GM12801 (cell line): ENCODE measurements at regions not wholly inside any gene's neighbourhood (a gene's known extent, or its start where the extent isn't known, plus 50 kb on each side); places are given as distances from the start of the nearest gene placed in this dataset.

ENCODE experiments used
- TF ChIP-seq, protein P1 (sequence below): IDR thresholded peaks from one replicate; pipeline ENCODE4 v1.5.1; 2011; ENCODE audit warnings: control low read depth; ENCODE audit not compliant: insufficient read length; ENCODE audit errors: extremely low read depth

DNA sequence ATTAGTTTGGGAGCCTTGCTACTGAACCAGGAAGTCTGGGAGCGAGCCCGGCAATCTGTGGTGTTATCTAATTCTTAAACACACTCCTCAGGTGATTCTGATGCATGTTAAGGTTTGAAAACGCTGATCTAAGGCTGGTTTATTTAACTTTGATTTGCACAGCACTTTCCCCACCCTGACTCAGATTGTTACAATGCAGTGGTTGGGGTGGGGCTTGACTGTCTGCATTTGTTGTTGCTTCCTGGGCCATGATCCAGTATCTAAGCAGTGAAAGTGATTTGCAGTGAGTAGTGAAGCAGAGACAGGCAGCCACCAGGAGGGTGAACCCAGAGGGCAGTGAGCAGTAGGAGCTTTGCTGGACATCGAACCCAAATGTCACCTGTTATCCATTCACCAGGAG, 81.6 kb upstream of the ARGLU1 start:
- TF ChIP-seq, protein P1, sequence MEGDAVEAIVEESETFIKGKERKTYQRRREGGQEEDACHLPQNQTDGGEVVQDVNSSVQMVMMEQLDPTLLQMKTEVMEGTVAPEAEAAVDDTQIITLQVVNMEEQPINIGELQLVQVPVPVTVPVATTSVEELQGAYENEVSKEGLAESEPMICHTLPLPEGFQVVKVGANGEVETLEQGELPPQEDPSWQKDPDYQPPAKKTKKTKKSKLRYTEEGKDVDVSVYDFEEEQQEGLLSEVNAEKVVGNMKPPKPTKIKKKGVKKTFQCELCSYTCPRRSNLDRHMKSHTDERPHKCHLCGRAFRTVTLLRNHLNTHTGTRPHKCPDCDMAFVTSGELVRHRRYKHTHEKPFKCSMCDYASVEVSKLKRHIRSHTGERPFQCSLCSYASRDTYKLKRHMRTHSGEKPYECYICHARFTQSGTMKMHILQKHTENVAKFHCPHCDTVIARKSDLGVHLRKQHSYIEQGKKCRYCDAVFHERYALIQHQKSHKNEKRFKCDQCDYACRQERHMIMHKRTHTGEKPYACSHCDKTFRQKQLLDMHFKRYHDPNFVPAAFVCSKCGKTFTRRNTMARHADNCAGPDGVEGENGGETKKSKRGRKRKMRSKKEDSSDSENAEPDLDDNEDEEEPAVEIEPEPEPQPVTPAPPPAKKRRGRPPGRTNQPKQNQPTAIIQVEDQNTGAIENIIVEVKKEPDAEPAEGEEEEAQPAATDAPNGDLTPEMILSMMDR = no peak

DNA sequence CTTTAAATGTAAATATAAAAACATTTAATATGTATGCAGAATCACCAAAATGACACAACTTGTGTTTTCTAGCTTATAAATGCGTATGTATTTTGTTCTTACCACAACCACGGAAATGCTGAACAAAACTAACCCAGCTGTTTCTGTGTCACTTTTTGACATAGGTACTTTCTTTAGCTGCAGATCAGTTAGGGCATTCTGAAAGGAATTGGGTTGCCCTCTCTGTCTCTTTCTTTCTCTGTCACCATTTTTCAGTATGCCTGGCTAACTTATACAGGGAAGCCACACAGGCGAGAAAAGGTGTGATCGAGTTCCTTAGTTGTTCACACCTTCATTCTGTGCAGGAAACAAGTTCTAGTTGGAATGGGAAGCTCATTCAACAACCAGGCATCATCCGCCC, 72.6 kb upstream of the ARGLU1 start:
- TF ChIP-seq, protein P1 = no peak

DNA sequence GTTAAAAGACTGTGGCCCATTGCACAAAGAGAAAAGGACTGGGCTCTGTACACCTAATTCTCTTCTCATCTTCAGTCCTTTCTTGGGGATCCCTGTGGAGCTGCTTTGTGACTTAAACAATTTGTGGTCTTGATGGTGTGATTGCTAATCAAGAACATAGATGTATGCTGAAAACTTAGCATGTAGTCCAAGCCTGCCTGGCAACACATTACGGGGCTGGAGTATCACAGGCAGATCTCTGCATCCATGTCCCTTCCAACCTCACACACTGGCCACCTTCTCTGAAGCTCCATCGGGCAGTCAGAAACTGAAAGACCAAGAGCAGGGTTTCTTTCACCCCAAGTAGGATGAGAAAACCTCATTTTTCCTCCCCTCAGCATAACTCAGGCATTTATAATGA, 69.6 kb upstream of the ARGLU1 start:
- TF ChIP-seq, protein P1 = no peak

- TF ChIP-seq, protein P1 = no peak
These were observed 68.6 kb upstream of the ARGLU1 start for GRCh38 chr13:106636492-106636891.

DNA sequence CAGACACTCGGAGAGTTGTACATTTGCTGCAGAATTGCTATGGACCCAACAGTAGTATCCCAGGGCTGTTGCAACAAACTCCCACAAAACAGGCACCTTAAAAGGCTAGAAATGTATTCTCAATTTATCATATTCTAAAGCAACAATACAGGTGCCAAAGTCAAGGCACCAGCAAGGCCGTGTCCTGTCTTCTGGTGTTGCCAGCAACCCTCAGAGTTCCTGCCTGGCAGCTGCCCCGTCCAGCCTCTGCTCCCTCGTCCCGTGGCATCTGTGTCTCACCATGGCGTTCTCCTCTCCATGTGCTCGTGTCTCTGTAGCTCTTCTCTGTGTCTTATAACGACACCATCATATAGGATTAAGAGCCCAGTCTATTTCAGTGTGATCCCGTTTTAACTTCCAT, 67.7 kb upstream of the ARGLU1 start:
- TF ChIP-seq, protein P1 = no peak

- TF ChIP-seq, protein P1 = no peak
These were observed 65.4 kb upstream of the ARGLU1 start for GRCh38 chr13:106633321-106633720.

- TF ChIP-seq, protein P1 = no peak
These were observed 62.7 kb upstream of the ARGLU1 start for GRCh38 chr13:106630650-106631049.

- TF ChIP-seq, protein P1 = no peak
These were observed 62.2 kb upstream of the ARGLU1 start for GRCh38 chr13:106630162-106630561.
